ENCODE measurements at regions not wholly inside any gene's neighbourhood (a gene's known extent, or its start where the extent isn't known, plus 50 kb on each side); places are given as distances from the start of the nearest gene placed in this dataset.

DNA sequence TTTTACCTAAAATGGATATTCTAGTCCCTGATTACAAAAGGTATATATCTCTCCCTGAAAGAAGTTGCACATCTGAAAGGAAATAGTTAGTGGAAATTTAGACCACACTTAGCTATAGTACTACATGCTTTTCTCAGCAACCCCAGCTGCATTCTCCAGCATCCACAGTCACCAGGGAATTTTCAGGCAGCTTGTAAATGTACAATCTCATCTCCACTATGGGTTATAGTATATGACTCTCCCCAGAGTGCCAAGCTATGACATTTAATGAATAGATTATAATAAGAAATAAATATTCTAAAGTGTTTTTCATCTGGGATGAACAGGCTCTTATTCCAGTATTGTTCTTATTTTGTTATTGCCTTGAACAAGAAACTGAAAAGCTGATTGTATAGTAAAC, 197.6 kb upstream of the HNRNPA3 start:
- TF ChIP-seq, protein P1, sequence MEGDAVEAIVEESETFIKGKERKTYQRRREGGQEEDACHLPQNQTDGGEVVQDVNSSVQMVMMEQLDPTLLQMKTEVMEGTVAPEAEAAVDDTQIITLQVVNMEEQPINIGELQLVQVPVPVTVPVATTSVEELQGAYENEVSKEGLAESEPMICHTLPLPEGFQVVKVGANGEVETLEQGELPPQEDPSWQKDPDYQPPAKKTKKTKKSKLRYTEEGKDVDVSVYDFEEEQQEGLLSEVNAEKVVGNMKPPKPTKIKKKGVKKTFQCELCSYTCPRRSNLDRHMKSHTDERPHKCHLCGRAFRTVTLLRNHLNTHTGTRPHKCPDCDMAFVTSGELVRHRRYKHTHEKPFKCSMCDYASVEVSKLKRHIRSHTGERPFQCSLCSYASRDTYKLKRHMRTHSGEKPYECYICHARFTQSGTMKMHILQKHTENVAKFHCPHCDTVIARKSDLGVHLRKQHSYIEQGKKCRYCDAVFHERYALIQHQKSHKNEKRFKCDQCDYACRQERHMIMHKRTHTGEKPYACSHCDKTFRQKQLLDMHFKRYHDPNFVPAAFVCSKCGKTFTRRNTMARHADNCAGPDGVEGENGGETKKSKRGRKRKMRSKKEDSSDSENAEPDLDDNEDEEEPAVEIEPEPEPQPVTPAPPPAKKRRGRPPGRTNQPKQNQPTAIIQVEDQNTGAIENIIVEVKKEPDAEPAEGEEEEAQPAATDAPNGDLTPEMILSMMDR (IDR thresholded peaks at IDR 0.05): no peak
- no peak for TF ChIP-seq POLR2A (IDR thresholded peaks at IDR 0.05)
